ENCODE measurements at regions not wholly inside any gene's neighbourhood (a gene's known extent, or its start where the extent isn't known, plus 50 kb on each side); places are given as distances from the start of the nearest gene placed in this dataset.

DNA sequence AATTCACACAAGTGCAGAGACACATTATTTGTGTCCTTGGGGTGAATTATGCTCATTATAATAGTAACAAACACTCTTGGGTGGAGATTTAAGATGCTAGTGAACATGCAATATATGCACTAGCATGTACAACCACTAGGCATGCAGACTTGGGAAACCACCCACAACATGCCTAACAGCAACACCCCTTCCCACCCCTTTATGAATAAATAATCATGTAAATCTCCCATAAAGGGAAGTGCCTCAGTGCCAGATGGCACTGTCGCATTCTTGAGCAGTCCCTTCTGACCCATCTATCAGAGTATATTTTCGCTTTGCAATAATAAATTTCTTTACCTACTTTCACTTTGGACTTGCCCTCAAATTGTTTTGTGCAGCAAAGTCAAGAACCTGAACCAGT lies 1362.2 kb downstream of the OLFM4 start:
- no peak for TF ChIP-seq POLR2A (IDR thresholded peaks at IDR 0.05)
- no peak for TF ChIP-seq CTCF (IDR thresholded peaks at IDR 0.05)
- no peak for TF ChIP-seq POLR2AphosphoS5 (IDR thresholded peaks at IDR 0.05)

All from suprapubic skin (tissue), 4 donors.